ENCODE measurements at regions not wholly inside any gene's neighbourhood (a gene's known extent, or its start where the extent isn't known, plus 50 kb on each side); places are given as distances from the start of the nearest gene placed in this dataset.
A peak's percentile ranks its signal among the peaks of the same experiment; 100 is the strongest.

DNA sequence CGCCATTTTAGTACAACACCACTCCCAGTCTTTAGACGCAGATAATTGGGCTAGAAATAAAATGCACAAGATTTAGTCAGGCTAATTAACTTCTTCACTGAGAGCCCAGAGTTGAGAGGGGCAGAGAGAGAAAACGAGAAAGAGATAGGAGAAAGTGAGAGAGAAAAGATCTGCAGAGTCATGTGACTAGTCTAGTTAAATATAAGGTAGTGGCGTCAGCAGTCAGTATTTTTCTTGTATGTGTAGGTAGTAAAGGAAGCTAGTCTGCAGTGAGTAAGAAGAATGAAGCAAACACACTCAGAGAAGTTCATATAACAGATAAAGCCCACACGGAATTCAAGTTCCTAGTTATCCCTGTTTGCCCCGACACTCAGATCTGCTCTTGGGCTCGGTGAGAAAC, 392.6 kb upstream of the ERCC4 start:
- peaks cover 0 to 3% (median 0%) of the 10 kb centered on the region in 4 donors for H3K4me1 ChIP-seq
- H3K9me3 ChIP-seq, result no peaks in the 10 kb centered on the region
- DNase-seq (ENCODE audit: extremely low spot score), result no peak
- no peak overlapping the region for H3K4me3 ChIP-seq
- H3K27ac ChIP-seq (replicated peaks in 1 of 4), result no peak overlapping the region
- H3K36me3 ChIP-seq, result no peaks in the 10 kb centered on the region
- no peaks in the 10 kb centered on the region for H3K27me3 ChIP-seq
- WGBS, result 86% methylated on average over 7 of the region's 7 CpGs
- intact Hi-C loops (cut with DNase I), result no loop called here
- TF ChIP-seq, protein P1, sequence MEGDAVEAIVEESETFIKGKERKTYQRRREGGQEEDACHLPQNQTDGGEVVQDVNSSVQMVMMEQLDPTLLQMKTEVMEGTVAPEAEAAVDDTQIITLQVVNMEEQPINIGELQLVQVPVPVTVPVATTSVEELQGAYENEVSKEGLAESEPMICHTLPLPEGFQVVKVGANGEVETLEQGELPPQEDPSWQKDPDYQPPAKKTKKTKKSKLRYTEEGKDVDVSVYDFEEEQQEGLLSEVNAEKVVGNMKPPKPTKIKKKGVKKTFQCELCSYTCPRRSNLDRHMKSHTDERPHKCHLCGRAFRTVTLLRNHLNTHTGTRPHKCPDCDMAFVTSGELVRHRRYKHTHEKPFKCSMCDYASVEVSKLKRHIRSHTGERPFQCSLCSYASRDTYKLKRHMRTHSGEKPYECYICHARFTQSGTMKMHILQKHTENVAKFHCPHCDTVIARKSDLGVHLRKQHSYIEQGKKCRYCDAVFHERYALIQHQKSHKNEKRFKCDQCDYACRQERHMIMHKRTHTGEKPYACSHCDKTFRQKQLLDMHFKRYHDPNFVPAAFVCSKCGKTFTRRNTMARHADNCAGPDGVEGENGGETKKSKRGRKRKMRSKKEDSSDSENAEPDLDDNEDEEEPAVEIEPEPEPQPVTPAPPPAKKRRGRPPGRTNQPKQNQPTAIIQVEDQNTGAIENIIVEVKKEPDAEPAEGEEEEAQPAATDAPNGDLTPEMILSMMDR (IDR thresholded peaks at IDR 0.05), result no peak
- TF ChIP-seq POLR2A (IDR thresholded peaks at IDR 0.05; ENCODE audit: low read depth) (no peak), POLR2AphosphoS5 (IDR thresholded peaks at IDR 0.05) (no peak), EP300 (IDR thresholded peaks at IDR 0.05) (no peak)

DNA sequence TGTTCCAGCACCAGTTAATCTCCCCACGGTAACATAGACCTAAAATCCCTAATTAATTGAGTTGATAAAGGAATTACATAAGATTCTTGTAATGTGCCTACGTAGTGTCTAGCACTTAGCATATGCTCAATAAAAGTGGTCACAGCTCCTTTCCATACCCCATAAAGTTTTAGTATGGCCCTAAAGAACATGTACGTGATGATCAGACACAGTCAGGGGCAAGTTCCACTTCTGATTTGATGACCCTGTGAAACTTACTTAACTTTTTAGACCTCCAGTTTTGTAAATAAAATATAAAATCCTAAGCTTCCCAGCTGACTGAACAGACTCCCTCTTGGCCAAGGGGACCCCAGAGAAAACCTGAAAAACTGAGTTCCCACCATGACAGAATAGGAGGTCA, 391.3 kb upstream of the ERCC4 start:
- no peak for TF ChIP-seq POLR2A (IDR thresholded peaks at IDR 0.05; ENCODE audit: low read depth)
- TF ChIP-seq, protein P1 (IDR thresholded peaks at IDR 0.05), result no peak
- TF ChIP-seq EP300 (IDR thresholded peaks at IDR 0.05), result no peak
- TF ChIP-seq POLR2AphosphoS5 (IDR thresholded peaks at IDR 0.05), result no peak

DNA sequence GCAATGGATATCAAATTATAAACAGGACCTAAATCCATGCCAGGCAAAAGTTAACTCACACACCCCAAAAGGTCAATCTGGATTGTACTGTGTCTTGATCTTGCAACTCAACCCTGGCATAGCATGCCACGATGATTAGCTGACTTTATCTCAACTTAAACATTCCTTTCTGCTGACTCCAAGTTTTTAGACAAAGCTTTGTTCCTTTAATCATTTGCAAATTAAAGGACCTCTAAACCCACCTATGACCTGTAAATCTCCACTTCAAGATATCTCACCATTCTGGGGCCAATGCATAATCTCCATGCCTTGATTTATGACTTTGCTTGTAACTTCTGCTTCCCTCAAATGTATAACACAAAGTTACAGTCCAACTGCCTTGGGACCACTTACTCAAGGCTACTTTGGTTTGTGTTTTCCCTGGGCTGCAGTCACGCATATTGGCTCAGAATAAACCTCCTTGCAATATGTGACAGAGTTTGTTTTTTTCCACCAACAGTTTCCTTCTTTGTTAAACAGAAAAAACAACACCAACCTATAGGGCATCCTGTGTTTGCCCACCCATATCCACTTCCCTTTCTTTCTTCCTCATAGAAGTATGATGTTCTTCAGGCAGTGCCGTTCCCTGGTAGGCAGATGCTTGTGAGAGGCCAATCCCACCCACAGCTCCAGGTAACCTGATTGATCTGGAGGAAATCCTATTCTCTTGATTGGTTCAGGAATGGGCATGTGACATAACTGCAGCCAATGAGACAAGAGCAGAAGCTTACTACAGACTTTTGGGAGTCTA, 390.6 kb upstream of the ERCC4 start:
- H3K4me3 ChIP-seq, result no peak overlapping the region
- WGBS, result 66% methylated on average over 3 of the region's 3 CpGs
- intact Hi-C loops (cut with DNase I), result no loop called here
- H3K36me3 ChIP-seq, result no peaks in the 10 kb centered on the region
- no peaks in the 10 kb centered on the region for H3K9me3 ChIP-seq
- H3K27ac ChIP-seq (replicated peaks in 1 of 4), result no peak overlapping the region
- H3K4me1 ChIP-seq, result peaks cover 0 to 5% (median 0%) of the 10 kb centered on the region in 4 donors
- TF ChIP-seq POLR2A (IDR thresholded peaks at IDR 0.05; ENCODE audit: low read depth) (no peak), EP300 (IDR thresholded peaks at IDR 0.05) (no peak)
- H3K27me3 ChIP-seq, result no peaks in the 10 kb centered on the region
- DNase-seq (ENCODE audit: extremely low spot score), result peak; percentile 29

More for the DNA sequence above, 391.3 kb upstream of the ERCC4 start:
- Histone ChIP-seq H3K36me3 (no peaks in the 10 kb centered on the region), H3K4me3 (no peak overlapping the region), H3K27me3 (no peaks in the 10 kb centered on the region), H3K9me3 (no peaks in the 10 kb centered on the region), H3K27ac (replicated peaks in 1 of 4) (no peak overlapping the region), H3K4me1 (peaks cover 0 to 5% (median 0%) of the 10 kb centered on the region in 4 donors)
- WGBS, result 89% methylated on average over 3 of the region's 3 CpGs
- DNase-seq (ENCODE audit: extremely low spot score), result peak; percentile 39
- intact Hi-C loops (cut with DNase I), result no loop called here

DNA sequence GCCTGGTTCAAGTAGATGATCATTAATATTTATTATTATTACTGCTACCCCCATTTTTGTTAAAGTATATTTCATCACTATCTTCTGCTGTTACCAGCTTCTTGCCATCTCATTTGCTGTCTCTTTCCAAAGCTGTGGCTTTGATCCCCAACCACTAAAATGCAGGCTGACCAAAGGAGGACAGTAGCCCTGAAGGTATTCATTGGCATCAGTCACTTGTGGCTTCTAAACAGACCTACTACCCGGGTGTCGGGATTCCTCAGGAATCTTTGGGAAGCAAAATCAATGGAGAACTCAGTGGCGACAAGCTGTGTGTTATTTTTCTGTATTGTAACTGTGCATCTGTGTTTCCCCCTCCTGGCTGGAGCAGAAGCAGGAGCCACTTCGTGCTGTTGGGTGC, 379.2 kb upstream of the ERCC4 start:
- 84% methylated on average over 4 of the region's 4 CpGs for WGBS
- H3K27me3 ChIP-seq, result no peaks in the 10 kb centered on the region
- peaks cover 0 to 15% (median 8%) of the 10 kb centered on the region in 4 donors for H3K4me1 ChIP-seq
- H3K9me3 ChIP-seq, result no peaks in the 10 kb centered on the region
- no peak overlapping the region for H3K27ac ChIP-seq (replicated peaks in 1 of 4)
- intact Hi-C loops (cut with DNase I), result no loop called here
- TF ChIP-seq EP300 (IDR thresholded peaks at IDR 0.05) (no peak), POLR2A (IDR thresholded peaks at IDR 0.05; ENCODE audit: low read depth) (no peak), POLR2AphosphoS5 (IDR thresholded peaks at IDR 0.05) (no peak)
- TF ChIP-seq, protein P1 (IDR thresholded peaks at IDR 0.05), result no peak
- no peak overlapping the region for H3K4me3 ChIP-seq
- DNase-seq (ENCODE audit: extremely low spot score), result no peak
- no peaks in the 10 kb centered on the region for H3K36me3 ChIP-seq

DNA sequence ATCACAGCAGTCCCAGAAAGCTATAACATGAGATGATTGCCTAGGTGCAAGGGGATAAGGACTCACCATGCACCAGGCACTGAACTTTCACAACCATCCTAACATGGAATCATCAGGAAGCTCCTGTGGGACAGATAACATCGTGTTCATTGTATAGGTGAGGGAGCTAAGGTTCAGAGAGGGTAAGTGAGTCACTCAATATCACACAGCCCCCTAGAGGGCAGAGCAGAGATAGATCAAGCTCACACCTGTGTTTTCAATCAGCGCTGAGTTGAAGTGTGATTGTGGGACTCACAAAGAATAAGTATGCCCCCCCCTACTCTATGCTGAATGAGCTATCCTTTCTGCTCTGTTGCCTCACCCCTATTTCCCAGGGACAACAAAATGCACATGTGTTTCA, 377.7 kb upstream of the ERCC4 start:
- 74% methylated on average over 2 of the region's 2 CpGs for WGBS
- H3K4me3 ChIP-seq, result no peak overlapping the region
- H3K27me3 ChIP-seq, result no peaks in the 10 kb centered on the region
- H3K9me3 ChIP-seq, result no peaks in the 10 kb centered on the region
- TF ChIP-seq, protein P1 (IDR thresholded peaks at IDR 0.05), result no peak
- no peak for TF ChIP-seq POLR2AphosphoS5 (IDR thresholded peaks at IDR 0.05)
- no peak for TF ChIP-seq EP300 (IDR thresholded peaks at IDR 0.05)
- TF ChIP-seq POLR2A (IDR thresholded peaks at IDR 0.05; ENCODE audit: low read depth), result no peak
- intact Hi-C loops (cut with DNase I), result no loop called here
- no peaks in the 10 kb centered on the region for H3K36me3 ChIP-seq
- no peak for DNase-seq (ENCODE audit: extremely low spot score)
- no peak overlapping the region for H3K27ac ChIP-seq (replicated peaks in 1 of 4)
- peaks cover 0 to 10% (median 4%) of the 10 kb centered on the region in 4 donors for H3K4me1 ChIP-seq
